ENCODE measurements at regions not wholly inside any gene's neighbourhood (a gene's known extent, or its start where the extent isn't known, plus 50 kb on each side); places are given as distances from the start of the nearest gene placed in this dataset.

DNA sequence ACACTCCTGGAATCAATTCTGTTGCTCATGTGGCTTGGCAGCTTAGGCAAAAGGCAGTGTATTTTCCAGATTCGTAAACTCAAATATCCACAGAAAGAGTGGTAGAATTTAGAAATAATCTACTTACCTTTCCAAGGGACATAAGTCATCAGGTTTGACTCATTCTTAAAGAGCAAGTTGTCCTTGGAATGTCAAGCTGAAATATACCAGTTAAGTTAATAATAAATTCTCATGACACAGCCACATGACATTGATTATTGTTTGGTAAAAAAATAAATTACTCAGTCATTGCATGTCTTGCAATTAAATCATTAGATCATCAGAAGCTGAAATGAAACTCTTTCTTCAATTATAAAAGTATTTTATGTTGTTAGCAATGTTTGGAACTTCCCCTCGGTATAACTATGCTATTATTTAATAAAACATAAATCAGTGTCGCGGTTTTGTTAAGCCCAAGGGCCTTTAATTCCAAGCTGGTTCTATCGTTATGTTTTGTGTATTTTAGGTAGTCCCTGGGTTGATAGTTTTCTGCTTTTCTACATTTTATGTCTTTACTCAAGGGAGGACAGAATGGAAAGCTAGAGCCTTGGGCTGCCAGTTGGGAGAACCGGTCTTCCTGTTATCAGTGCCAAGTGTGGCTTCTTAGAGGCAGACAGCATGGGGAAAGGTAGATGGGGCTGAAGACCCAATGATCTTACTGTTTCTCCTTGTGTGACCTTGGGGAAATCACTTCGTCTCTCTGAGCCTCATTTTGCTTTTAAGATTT is 79.3 kb upstream of the PRLR start:
- TF ChIP-seq POLR2AphosphoS5 (IDR thresholded peaks at IDR 0.05; ENCODE audit: borderline replicate concordance, low read depth, low read length) (no peak), EZH2 (IDR thresholded peaks at IDR 0.05) (no peak)
